ENCODE measurements at regions not wholly inside any gene's neighbourhood (a gene's known extent, or its start where the extent isn't known, plus 50 kb on each side); places are given as distances from the start of the nearest gene placed in this dataset.

DNA sequence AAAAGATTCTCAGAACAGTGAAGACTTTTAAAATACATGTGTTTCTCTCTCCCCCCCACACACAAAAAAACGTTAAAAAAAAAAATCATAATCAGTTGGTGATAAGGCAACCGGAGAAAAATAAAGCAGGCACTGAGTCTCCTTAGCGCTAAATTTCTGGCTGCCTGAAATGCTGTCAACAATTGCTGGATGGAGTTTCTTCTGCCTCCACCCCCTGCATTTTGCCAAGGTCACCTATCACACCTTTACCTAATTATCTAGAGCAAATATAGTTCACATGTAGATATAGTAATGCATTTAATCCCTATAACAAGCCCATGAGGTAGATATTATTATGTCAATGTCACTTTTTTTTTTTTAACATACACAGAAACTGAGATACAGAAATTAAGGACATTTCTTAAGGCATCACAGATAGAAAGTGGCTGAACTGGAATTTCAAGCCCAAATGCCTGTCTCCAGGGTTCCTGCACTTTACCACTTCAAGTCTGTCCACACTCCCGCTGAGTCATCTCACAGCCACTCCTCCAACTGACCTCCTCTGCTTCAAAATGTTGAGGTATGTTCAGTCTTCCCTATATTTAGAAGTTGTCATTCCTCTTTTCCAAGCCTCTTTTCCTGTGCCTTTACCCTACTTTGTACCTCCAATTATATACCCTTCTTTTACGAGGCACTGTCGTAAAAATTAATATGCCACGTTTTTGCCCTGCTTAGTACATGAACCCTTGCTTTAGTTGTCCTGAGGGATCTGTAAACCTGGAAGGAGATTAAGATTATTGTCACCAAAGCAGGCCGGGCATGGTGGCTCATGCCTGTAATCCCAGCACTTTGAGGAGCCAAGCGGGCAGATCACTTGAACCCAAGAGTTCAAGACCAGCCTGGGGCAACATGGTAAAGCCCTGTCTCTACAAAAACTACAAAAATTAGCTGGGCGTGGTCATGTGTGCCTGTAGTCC lies 72.8 kb upstream of the MPP7 start:
- TF ChIP-seq, protein P1, sequence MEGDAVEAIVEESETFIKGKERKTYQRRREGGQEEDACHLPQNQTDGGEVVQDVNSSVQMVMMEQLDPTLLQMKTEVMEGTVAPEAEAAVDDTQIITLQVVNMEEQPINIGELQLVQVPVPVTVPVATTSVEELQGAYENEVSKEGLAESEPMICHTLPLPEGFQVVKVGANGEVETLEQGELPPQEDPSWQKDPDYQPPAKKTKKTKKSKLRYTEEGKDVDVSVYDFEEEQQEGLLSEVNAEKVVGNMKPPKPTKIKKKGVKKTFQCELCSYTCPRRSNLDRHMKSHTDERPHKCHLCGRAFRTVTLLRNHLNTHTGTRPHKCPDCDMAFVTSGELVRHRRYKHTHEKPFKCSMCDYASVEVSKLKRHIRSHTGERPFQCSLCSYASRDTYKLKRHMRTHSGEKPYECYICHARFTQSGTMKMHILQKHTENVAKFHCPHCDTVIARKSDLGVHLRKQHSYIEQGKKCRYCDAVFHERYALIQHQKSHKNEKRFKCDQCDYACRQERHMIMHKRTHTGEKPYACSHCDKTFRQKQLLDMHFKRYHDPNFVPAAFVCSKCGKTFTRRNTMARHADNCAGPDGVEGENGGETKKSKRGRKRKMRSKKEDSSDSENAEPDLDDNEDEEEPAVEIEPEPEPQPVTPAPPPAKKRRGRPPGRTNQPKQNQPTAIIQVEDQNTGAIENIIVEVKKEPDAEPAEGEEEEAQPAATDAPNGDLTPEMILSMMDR (IDR thresholded peaks at IDR 0.05 in 2 of 3, conservative IDR thresholded peaks at IDR 0.05 in 1 of 3; ENCODE audit: control insufficient read depth in 2 of 3, extremely low read depth in 1 of 3, insufficient read depth in 1 of 3, low read depth in 3 of 3, low read length in 3 of 3): no peak
- TF ChIP-seq RFX5 (IDR thresholded peaks at IDR 0.05; ENCODE audit: low read depth, low read length): no peak
- TF ChIP-seq BHLHE40 (IDR thresholded peaks at IDR 0.05; ENCODE audit: borderline replicate concordance in 1 of 2, low read depth in 2 of 2, low read length in 1 of 2): no peak
- TF ChIP-seq, protein P2, sequence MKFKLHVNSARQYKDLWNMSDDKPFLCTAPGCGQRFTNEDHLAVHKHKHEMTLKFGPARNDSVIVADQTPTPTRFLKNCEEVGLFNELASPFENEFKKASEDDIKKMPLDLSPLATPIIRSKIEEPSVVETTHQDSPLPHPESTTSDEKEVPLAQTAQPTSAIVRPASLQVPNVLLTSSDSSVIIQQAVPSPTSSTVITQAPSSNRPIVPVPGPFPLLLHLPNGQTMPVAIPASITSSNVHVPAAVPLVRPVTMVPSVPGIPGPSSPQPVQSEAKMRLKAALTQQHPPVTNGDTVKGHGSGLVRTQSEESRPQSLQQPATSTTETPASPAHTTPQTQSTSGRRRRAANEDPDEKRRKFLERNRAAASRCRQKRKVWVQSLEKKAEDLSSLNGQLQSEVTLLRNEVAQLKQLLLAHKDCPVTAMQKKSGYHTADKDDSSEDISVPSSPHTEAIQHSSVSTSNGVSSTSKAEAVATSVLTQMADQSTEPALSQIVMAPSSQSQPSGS (IDR thresholded peaks at IDR 0.05; ENCODE audit: low read length): no peak
- Histone ChIP-seq H3K4me2 (ENCODE audit: control insufficient read depth, insufficient read depth) (no peak overlapping the region), H2AFZ (ENCODE audit: control insufficient read depth, low read depth, low read length) (no peak overlapping the region), H3K9me3 (replicated peaks; ENCODE audit: control insufficient read depth, insufficient read depth, low read length) (no peaks in the 10 kb centered on the region), H3K27ac (ENCODE audit: control insufficient read depth, insufficient read depth) (no peak overlapping the region), H4K20me1 (ENCODE audit: control insufficient read depth, insufficient read depth) (no peaks in the 10 kb centered on the region), H3K4me1 (ENCODE audit: control insufficient read depth, insufficient read depth, low read length) (no peaks in the 10 kb centered on the region), H3K4me3 (no peak overlapping the region), H3K79me2 (ENCODE audit: control insufficient read depth, insufficient read depth, low read length) (no peaks in the 10 kb centered on the region), H3K36me3 (ENCODE audit: control insufficient read depth in 2 of 2, insufficient read depth in 2 of 2, low read length in 1 of 2) (no peaks in the 10 kb centered on the region), H3K27me3 (replicated peaks in 1 of 2; ENCODE audit: control insufficient read depth in 2 of 2, insufficient read depth in 2 of 2, low read length in 1 of 2) (no peaks in the 10 kb centered on the region), H3K9ac (ENCODE audit: control insufficient read depth, insufficient read depth, low read length) (no peak overlapping the region)
- in situ Hi-C loops (cut with MboI) (loop anchor here (25.0 kb wide), 1 partner anchor 638 kb away; the partner anchor contains the start of gene MKX), intact Hi-C loops (cut with micrococcal nuclease; ENCODE audit: unreplicated experiment) (no loop called here)
- RAD21 ChIA-PET (ENCODE audit: unreplicated experiment): no interaction called here
- ATAC-seq (no peak), FAIRE-seq (no peak), DNase-seq (ENCODE audit: low read depth, low spot score) (no peak)
- 50% methylated on average over 10 of the region's 10 CpGs for WGBS (ENCODE audit: insufficient coverage, insufficient replicate concordance, low lambda C conversion rate, missing lambda C conversion rate)
- SMC1A ChIA-PET (ENCODE audit: uncharacterized antibody, unreplicated experiment): no interaction called here
- BruUV-seq (replicated peaks): no TSS peak
- POLR2A ChIA-PET: no interaction called here
- CTCF ChIA-PET: no interaction called here

Measured in GM12878 (cell line).